A549 (cell line): ENCODE measurements at regions not wholly inside any gene's neighbourhood (a gene's known extent, or its start where the extent isn't known, plus 50 kb on each side); places are given as distances from the start of the nearest gene placed in this dataset.

Source experiments
- JUN ChIP-seq, 2 experiments: fragments of >200 bp; sonication (Bioruptor Twin); formaldehyde crosslinking; IDR thresholded peaks; 2 replicates in 1 of 2; 3 replicates in 1 of 2; pipeline ENCODE4 v1.6.1; 2016 to 2017
- POLR2A ChIP-seq: IDR thresholded peaks from 2 replicates; pipeline ENCODE4 v1.6.1; 2012; ENCODE audit warnings: mild to moderate bottlenecking, low read length
- RAD21 ChIP-seq, 2 experiments: fragments of >200 bp in 1 of 2; sonication (Bioruptor Twin) in 1 of 2; formaldehyde crosslinking in 1 of 2; IDR thresholded peaks in 1 of 2; conservative IDR thresholded peaks in 1 of 2; 2 replicates in 1 of 2; 3 replicates in 1 of 2; pipeline ENCODE4 v1.6.1; 2012 to 2018; ENCODE audit warnings: inconsistent platforms in 1 of 2
- TF ChIP-seq, protein P1 (sequence below): fragments of >200 bp; sonication (Bioruptor Twin); formaldehyde crosslinking; IDR thresholded peaks from 3 replicates; pipeline ENCODE4 v1.5.1; 2016
- TF ChIP-seq, protein P2 (sequence below): IDR thresholded peaks from 2 replicates; pipeline ENCODE4 v1.6.1; 2012
- TF ChIP-seq, protein P3 (sequence below): IDR thresholded peaks from 2 replicates; pipeline ENCODE4 v1.6.1; 2012

DNA sequence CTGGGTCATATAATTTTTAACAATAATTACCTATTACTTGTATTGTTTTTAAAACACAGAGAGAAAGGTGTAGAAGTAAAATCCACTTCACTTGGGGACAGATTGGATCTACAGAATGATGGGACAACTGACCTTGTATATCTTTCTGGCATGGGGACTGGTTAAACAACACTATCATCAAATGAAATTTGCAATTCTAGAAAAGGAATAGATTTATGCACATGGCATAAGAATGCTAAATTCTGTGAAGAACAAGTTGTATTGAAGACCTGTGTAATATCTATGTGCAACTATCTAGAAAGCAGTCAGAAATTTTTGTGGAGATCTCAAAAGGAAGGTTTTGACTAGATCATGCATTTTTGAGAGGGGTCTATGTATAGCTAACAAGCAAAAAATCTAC lies 106.3 kb upstream of the BMP5 start:
- TF ChIP-seq JUN (IDR thresholded peaks at IDR 0.05) (no peak), RAD21 (conservative IDR thresholded peaks at IDR 0.05 in 1 of 2, IDR thresholded peaks at IDR 0.05 in 1 of 2) (no peak), POLR2A (no peak)
- TF ChIP-seq, protein P1, sequence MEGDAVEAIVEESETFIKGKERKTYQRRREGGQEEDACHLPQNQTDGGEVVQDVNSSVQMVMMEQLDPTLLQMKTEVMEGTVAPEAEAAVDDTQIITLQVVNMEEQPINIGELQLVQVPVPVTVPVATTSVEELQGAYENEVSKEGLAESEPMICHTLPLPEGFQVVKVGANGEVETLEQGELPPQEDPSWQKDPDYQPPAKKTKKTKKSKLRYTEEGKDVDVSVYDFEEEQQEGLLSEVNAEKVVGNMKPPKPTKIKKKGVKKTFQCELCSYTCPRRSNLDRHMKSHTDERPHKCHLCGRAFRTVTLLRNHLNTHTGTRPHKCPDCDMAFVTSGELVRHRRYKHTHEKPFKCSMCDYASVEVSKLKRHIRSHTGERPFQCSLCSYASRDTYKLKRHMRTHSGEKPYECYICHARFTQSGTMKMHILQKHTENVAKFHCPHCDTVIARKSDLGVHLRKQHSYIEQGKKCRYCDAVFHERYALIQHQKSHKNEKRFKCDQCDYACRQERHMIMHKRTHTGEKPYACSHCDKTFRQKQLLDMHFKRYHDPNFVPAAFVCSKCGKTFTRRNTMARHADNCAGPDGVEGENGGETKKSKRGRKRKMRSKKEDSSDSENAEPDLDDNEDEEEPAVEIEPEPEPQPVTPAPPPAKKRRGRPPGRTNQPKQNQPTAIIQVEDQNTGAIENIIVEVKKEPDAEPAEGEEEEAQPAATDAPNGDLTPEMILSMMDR = no peak
- TF ChIP-seq, protein P2, sequence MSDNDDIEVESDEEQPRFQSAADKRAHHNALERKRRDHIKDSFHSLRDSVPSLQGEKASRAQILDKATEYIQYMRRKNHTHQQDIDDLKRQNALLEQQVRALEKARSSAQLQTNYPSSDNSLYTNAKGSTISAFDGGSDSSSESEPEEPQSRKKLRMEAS = no peak
- TF ChIP-seq, protein P3, sequence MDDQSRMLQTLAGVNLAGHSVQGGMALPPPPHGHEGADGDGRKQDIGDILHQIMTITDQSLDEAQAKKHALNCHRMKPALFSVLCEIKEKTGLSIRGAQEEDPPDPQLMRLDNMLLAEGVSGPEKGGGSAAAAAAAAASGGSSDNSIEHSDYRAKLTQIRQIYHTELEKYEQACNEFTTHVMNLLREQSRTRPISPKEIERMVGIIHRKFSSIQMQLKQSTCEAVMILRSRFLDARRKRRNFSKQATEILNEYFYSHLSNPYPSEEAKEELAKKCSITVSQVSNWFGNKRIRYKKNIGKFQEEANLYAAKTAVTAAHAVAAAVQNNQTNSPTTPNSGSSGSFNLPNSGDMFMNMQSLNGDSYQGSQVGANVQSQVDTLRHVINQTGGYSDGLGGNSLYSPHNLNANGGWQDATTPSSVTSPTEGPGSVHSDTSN = no peak
